CD14-positive monocyte (primary cell): ENCODE measurements at regions not wholly inside any gene's neighbourhood (a gene's known extent, or its start where the extent isn't known, plus 50 kb on each side); places are given as distances from the start of the nearest gene placed in this dataset.

Source experiments
- DNase-seq, 3 donors: peaks; one replicate each; pipeline ENCODE4 v3.0.0-alpha.2; 2011 to 2022
- H2AFZ ChIP-seq: 2 replicates; pipeline ENCODE4 v1.6.0; 2012; ENCODE audit warnings: mild to moderate bottlenecking, low read depth, low read length, inconsistent platforms; ENCODE audit not compliant: insufficient read depth, poor library complexity, severe bottlenecking
- H3K27ac ChIP-seq, 2 donors: 1 replicate in 1 of 2; 2 replicates in 1 of 2; pipeline ENCODE4 v1.5.1; 2012 to 2013; ENCODE audit warnings: low read length in 2 of 2, control low read depth in 1 of 2, inconsistent platforms in 1 of 2, low read depth in 1 of 2, mild to moderate bottlenecking in 1 of 2
- H3K27me3 ChIP-seq, 2 donors: one replicate each; pipeline versions ENCODE4 v1.6.0 to v1.6.1; 2011 to 2013; ENCODE audit warnings: low read length in 2 of 2; ENCODE audit not compliant: control insufficient read depth in 2 of 2, insufficient read depth in 2 of 2
- H3K36me3 ChIP-seq, 2 donors: replicated peaks in 1 of 2; 1 replicate in 1 of 2; 2 replicates in 1 of 2; pipeline versions ENCODE4 v1.5.1 to v1.6.1; 2012 to 2013; ENCODE audit warnings: low read length in 2 of 2, control low read depth in 1 of 2, inconsistent platforms in 1 of 2, mild to moderate bottlenecking in 1 of 2; ENCODE audit not compliant: insufficient read depth in 2 of 2, control insufficient read depth in 1 of 2
- H3K4me1 ChIP-seq, 2 donors: 1 replicate in 1 of 2; 2 replicates in 1 of 2; pipeline versions ENCODE4 v1.5.1 to v1.6.1; 2012 to 2013; ENCODE audit warnings: low read length in 2 of 2, control low read depth in 1 of 2, inconsistent platforms in 1 of 2, mild to moderate bottlenecking in 1 of 2, moderate library complexity in 1 of 2; ENCODE audit not compliant: insufficient read depth in 2 of 2, control insufficient read depth in 1 of 2
- H3K4me2 ChIP-seq: replicated peaks from 2 replicates; pipeline ENCODE3; 2012; ENCODE audit warnings: low read length, moderate library complexity, mild to moderate bottlenecking; ENCODE audit not compliant: poor library complexity, severe bottlenecking; ENCODE audit errors: extremely low read depth
- H3K4me3 ChIP-seq, 3 experiments: fragments of 200-600 bp in 1 of 3; sonication (generic) in 1 of 3; replicated peaks in 1 of 3; 1 replicate in 2 of 3; 2 replicates in 1 of 3; pipeline ENCODE4 v1.5.1; 2011 to 2013; ENCODE audit warnings: low read length in 3 of 3, mild to moderate bottlenecking in 3 of 3, control low read depth in 2 of 3, low read depth in 2 of 3, inconsistent platforms in 1 of 3, moderate library complexity in 1 of 3
- H3K79me2 ChIP-seq: 2 replicates; pipeline ENCODE4 v1.6.0; 2012; ENCODE audit warnings: mild to moderate bottlenecking, control low read depth, inconsistent platforms, low read length, moderate library complexity; ENCODE audit not compliant: insufficient read depth
- H3K9ac ChIP-seq: 2 replicates; pipeline ENCODE4 v1.6.0; 2017; ENCODE audit warnings: low read length, mild to moderate bottlenecking; ENCODE audit not compliant: insufficient read depth, poor library complexity, severe bottlenecking
- H3K9me3 ChIP-seq, 2 donors: replicated peaks in 1 of 2; 1 replicate in 1 of 2; 2 replicates in 1 of 2; pipeline versions ENCODE4 v1.5.1 to v1.6.1; 2012 to 2013; ENCODE audit warnings: low read length in 2 of 2, control low read depth in 1 of 2; ENCODE audit not compliant: control insufficient read depth in 1 of 2, insufficient read depth in 1 of 2
- H4K20me1 ChIP-seq: 2 replicates; pipeline ENCODE4 v1.6.0; 2012; ENCODE audit warnings: mild to moderate bottlenecking, low read length, control low read depth, moderate library complexity; ENCODE audit not compliant: insufficient read depth
- H3K27ac Mint-ChIP-seq, 7 donors: one replicate each; pipeline ENCODE4 v1.8.0; 2020; ENCODE audit warnings: mild to moderate bottlenecking in 7 of 7, mixed read lengths in 7 of 7, moderate library complexity in 6 of 7, inconsistent platforms in 2 of 7
- H3K27me3 Mint-ChIP-seq, 3 donors: one replicate each; pipeline ENCODE4 v1.8.0; 2021 to 2022; ENCODE audit warnings: low read depth in 3 of 3, mild to moderate bottlenecking in 3 of 3, mixed read lengths in 3 of 3, moderate library complexity in 3 of 3, inconsistent platforms in 1 of 3
- H3K36me3 Mint-ChIP-seq, 2 donors: one replicate each; pipeline ENCODE4 v1.8.0; 2020; ENCODE audit warnings: mixed read lengths in 2 of 2, inconsistent platforms in 1 of 2, mild to moderate bottlenecking in 1 of 2
- H3K4me1 Mint-ChIP-seq: one replicate; pipeline ENCODE4 v1.8.0; 2020; ENCODE audit warnings: mild to moderate bottlenecking, mixed read lengths
- H3K4me3 Mint-ChIP-seq, 2 donors: one replicate each; pipeline ENCODE4 v1.8.0; 2020; ENCODE audit warnings: mild to moderate bottlenecking in 2 of 2, mixed read lengths in 2 of 2, moderate library complexity in 1 of 2
- H3K9me3 Mint-ChIP-seq, 7 donors: one replicate each; pipeline ENCODE4 v1.8.0; 2020 to 2022; ENCODE audit warnings: mixed read lengths in 7 of 7, mild to moderate bottlenecking in 6 of 7, moderate library complexity in 6 of 7, inconsistent platforms in 2 of 7
- CTCF ChIP-seq: fragments of 200-600 bp; IDR thresholded peaks from one replicate; pipeline ENCODE4 v1.8.0; 2022; ENCODE audit warnings: antibody characterized with exemption, mild to moderate bottlenecking
- WGBS: methylation state at CpG from one replicate; pipeline ENCODE4 v1.1.5; 2013; ENCODE audit warnings: missing lambda C conversion rate; ENCODE audit not compliant: insufficient coverage; 5-methylcytosine and 5-hydroxymethylcytosine counted together
- intact Hi-C, 2 donors: fragments of 100-400 bp; cut with micrococcal nuclease; formaldehyde crosslinking; loops; one replicate each; pipeline versions ENCODE4 v1.15.0 to v1.15.1; 2023

GRCh38 chr5:155914766-155915165 lies 412.2 kb upstream of the SGCD start:
- H3K27me3 ChIP-seq = no peaks in the 10 kb centered on the region
- H3K9me3 Mint-ChIP-seq = peaks cover 0 to 3% (median 0%) of the 10 kb centered on the region in 7 donors
- no peaks in the 10 kb centered on the region for H3K9me3 ChIP-seq
- H3K27ac Mint-ChIP-seq = no peak overlapping the region
- DNase-seq = no peak
- no peaks in the 10 kb centered on the region for H3K27me3 Mint-ChIP-seq
- no peaks in the 10 kb centered on the region for H3K36me3 ChIP-seq
- H3K4me1 Mint-ChIP-seq = no peaks in the 10 kb centered on the region
- H3K4me3 ChIP-seq = no peak overlapping the region
- no peaks in the 10 kb centered on the region for H3K79me2 ChIP-seq
- H3K27ac ChIP-seq = no peak overlapping the region
- no peak overlapping the region for H2AFZ ChIP-seq
- no peaks in the 10 kb centered on the region for H4K20me1 ChIP-seq
- H3K36me3 Mint-ChIP-seq = no peaks in the 10 kb centered on the region
- H3K9ac ChIP-seq = no peak overlapping the region
- H3K4me3 Mint-ChIP-seq = no peak overlapping the region
- no peak for TF ChIP-seq CTCF
- intact Hi-C loops = no loop called here
- H3K4me1 ChIP-seq = no peaks in the 10 kb centered on the region
- no peak overlapping the region for H3K4me2 ChIP-seq

- Histone ChIP-seq H3K79me2 (no peaks in the 10 kb centered on the region), H3K27me3 (no peaks in the 10 kb centered on the region), H3K9ac (no peak overlapping the region), H4K20me1 (no peaks in the 10 kb centered on the region), H3K9me3 (no peaks in the 10 kb centered on the region), H3K36me3 (no peaks in the 10 kb centered on the region), H3K4me3 (no peak overlapping the region), H3K27ac (no peak overlapping the region), H2AFZ (no peak overlapping the region), H3K4me2 (no peak overlapping the region), H3K4me1 (no peaks in the 10 kb centered on the region)
- no peaks in the 10 kb centered on the region for H3K4me1 Mint-ChIP-seq
- no peaks in the 10 kb centered on the region for H3K27me3 Mint-ChIP-seq
- no CpG with 5 or more reads among the region's 3 CpGs for whole genome bisulfite sequencing
- intact Hi-C loops = no loop called here
- no peak overlapping the region for H3K27ac Mint-ChIP-seq
- no peak for TF ChIP-seq CTCF
- peaks cover 0 to 3% (median 0%) of the 10 kb centered on the region in 7 donors for H3K9me3 Mint-ChIP-seq
- H3K4me3 Mint-ChIP-seq = no peak overlapping the region
- H3K36me3 Mint-ChIP-seq = no peaks in the 10 kb centered on the region
- DNase-seq = no peak
These were observed 411.4 kb upstream of the SGCD start for GRCh38 chr5:155915601-155916000.
